Endothelial cell of umbilical vein (primary cell): ENCODE measurements at regions not wholly inside any gene's neighbourhood (a gene's known extent, or its start where the extent isn't known, plus 50 kb on each side); places are given as distances from the start of the nearest gene placed in this dataset.
A peak's percentile ranks its signal among the peaks of the same experiment; 100 is the strongest.

ENCODE experiments used
- BruUV-seq: library from RNA; stranded (reverse); fragments of 400-500 nt; replicated peaks from 2 replicates; lab custom pipeline; 2021; lab: Mats Ljungman, UMichigan
- CTCF ChIA-PET: fragments of 300-600, 350-600 bp; sonication (Branson Sonifier 250); formaldehyde crosslinking; loops from one replicate; lab custom pipeline; 2021; ENCODE audit warnings: antibody characterized with exemption, inconsistent platforms; lab: Charles Lee
- POLR2A ChIA-PET: fragments of 300-600, 350-600 bp; sonication (Branson Sonifier 250); formaldehyde crosslinking; loops from one replicate; lab custom pipeline; 2021; ENCODE audit warnings: antibody characterized with exemption, inconsistent platforms; lab: Charles Lee
- DNase-seq: peaks from one replicate; pipeline ENCODE4 v3.0.0-alpha.2; 2011; ENCODE audit warnings: low read depth, low spot score
- FAIRE-seq: peaks from 2 replicates; lab custom pipeline; 2011; peaks lifted over from hg19 to GRCh38; lab: Jason Lieb, UNC
- H2AFZ ChIP-seq: 2 replicates; pipeline ENCODE4 v1.6.0; 2012; ENCODE audit warnings: low read depth, low read length, control low read depth, inconsistent platforms
- H3K27ac ChIP-seq: 2 replicates; pipeline ENCODE4 v1.5.1; 2011; ENCODE audit warnings: low read depth, mild to moderate bottlenecking, control low read depth, low read length, moderate library complexity; ENCODE audit not compliant: insufficient read depth
- H3K27me3 ChIP-seq, 2 experiments: 2 replicates each; pipeline versions ENCODE4 v1.6.0 to v1.6.1; 2011; ENCODE audit warnings: low read length in 2 of 2, mixed read lengths in 1 of 2; ENCODE audit not compliant: control insufficient read depth in 2 of 2, insufficient read depth in 2 of 2
- H3K36me3 ChIP-seq, 2 experiments: 2 replicates in 1 of 2; 3 replicates in 1 of 2; pipeline ENCODE4 v1.5.1; 2011; ENCODE audit warnings: low read length in 2 of 2, mild to moderate bottlenecking in 1 of 2, moderate library complexity in 1 of 2; ENCODE audit not compliant: control insufficient read depth in 2 of 2, insufficient read depth in 2 of 2; ENCODE audit errors: extremely low read depth in 1 of 2
- H3K4me1 ChIP-seq: 3 replicates; pipeline ENCODE4 v1.5.1; 2011; ENCODE audit warnings: mild to moderate bottlenecking, low read length; ENCODE audit not compliant: control insufficient read depth, insufficient read depth; ENCODE audit errors: extremely low read depth
- H3K4me2 ChIP-seq: 2 replicates; pipeline ENCODE4 v1.6.1; 2011; ENCODE audit warnings: low read length, control low read depth, mixed read lengths; ENCODE audit not compliant: insufficient read depth
- H3K4me3 ChIP-seq, 3 experiments: fragments of 200-600 bp in 1 of 3; sonication (generic), shearing (Covaris generic) in 1 of 3; replicated peaks in 1 of 3; 2 replicates each; pipeline ENCODE4 v1.5.1; 2011 to 2016; ENCODE audit warnings: control low read depth in 3 of 3, low read length in 3 of 3, mild to moderate bottlenecking in 2 of 3, inconsistent platforms in 1 of 3, low read depth in 1 of 3, moderate library complexity in 1 of 3; ENCODE audit not compliant: insufficient read depth in 1 of 3
- H3K79me2 ChIP-seq: 2 replicates; pipeline ENCODE4 v1.6.0; 2012; ENCODE audit warnings: low read length, inconsistent platforms; ENCODE audit not compliant: control insufficient read depth, insufficient read depth
- H3K9ac ChIP-seq: replicated peaks from 2 replicates; pipeline ENCODE3; 2011; ENCODE audit warnings: low read length, control low read depth; ENCODE audit not compliant: insufficient read depth; ENCODE audit errors: extremely low read depth
- H3K9me1 ChIP-seq: replicated peaks from 3 replicates; pipeline ENCODE4 v1.6.0; 2011; ENCODE audit warnings: mild to moderate bottlenecking, low read length; ENCODE audit not compliant: control insufficient read depth, insufficient read depth; ENCODE audit errors: extremely low read depth
- H3K9me3 ChIP-seq: replicated peaks from 2 replicates; pipeline ENCODE4 v1.5.1; 2012; ENCODE audit warnings: low read length, inconsistent platforms; ENCODE audit not compliant: control insufficient read depth, insufficient read depth
- H4K20me1 ChIP-seq: replicated peaks from 2 replicates; pipeline ENCODE3; 2011; ENCODE audit warnings: mild to moderate bottlenecking, low read length; ENCODE audit not compliant: control insufficient read depth, insufficient read depth; ENCODE audit errors: extremely low read depth
- EZH2 ChIP-seq: IDR thresholded peaks from 2 replicates; pipeline ENCODE4 v1.6.1; 2012; ENCODE audit warnings: borderline replicate concordance, low read depth, mild to moderate bottlenecking, moderate library complexity, low read length, inconsistent platforms; ENCODE audit not compliant: severe bottlenecking
- FOS ChIP-seq: IDR thresholded peaks from 2 replicates; pipeline ENCODE4 v1.6.1; 2011; ENCODE audit warnings: mild to moderate bottlenecking, low read length, moderate library complexity, borderline replicate concordance; ENCODE audit not compliant: insufficient read depth
- GATA2 ChIP-seq: IDR thresholded peaks from 2 replicates; pipeline ENCODE4 v1.7.0; 2011; ENCODE audit warnings: low read depth, mild to moderate bottlenecking, moderate library complexity, mixed read lengths, low read length; ENCODE audit not compliant: insufficient read length, insufficient read depth
- JUN ChIP-seq: IDR thresholded peaks from 2 replicates; pipeline ENCODE4 v1.6.1; 2011; ENCODE audit warnings: borderline replicate concordance, low read depth; ENCODE audit not compliant: insufficient read length, insufficient read depth
- MYC ChIP-seq: IDR thresholded peaks from one replicate; pipeline ENCODE4 v1.6.1; 2011; ENCODE audit warnings: mild to moderate bottlenecking, low read depth, low read length
- POLR2A ChIP-seq: IDR thresholded peaks from 2 replicates; pipeline ENCODE4 v1.6.1; 2012; ENCODE audit warnings: low read depth, mild to moderate bottlenecking, control low read depth, low read length
- POLR2AphosphoS5 ChIP-seq: IDR thresholded peaks from 2 replicates; pipeline ENCODE4 v1.6.1; 2012; ENCODE audit warnings: low read depth, mild to moderate bottlenecking, control low read depth, low read length, moderate library complexity; ENCODE audit not compliant: insufficient read depth
- dilution Hi-C: fragments of 300-500 bp; cut with MboI; formaldehyde crosslinking; loops from one replicate; pipeline ENCODE4 v1.15.0; 2019; ENCODE audit warnings: low sequenced_read_pairs; ENCODE audit not compliant: extremely low pct_ligation_motif_present
- intact Hi-C: fragments of 100-400 bp; cut with micrococcal nuclease; formaldehyde crosslinking; loops from one replicate; pipeline ENCODE4 v1.10.0; 2022
- TF ChIP-seq, protein P1 (sequence below): IDR thresholded peaks from 2 replicates; pipeline ENCODE4 v1.6.1; 2011; ENCODE audit not compliant: insufficient read depth, insufficient read length
- TF ChIP-seq, protein P2 (sequence below), 2 donors: IDR thresholded peaks; 1 replicate in 1 of 2; 2 replicates in 1 of 2; pipeline ENCODE4 v1.5.1; 2011; ENCODE audit warnings: low read length in 2 of 2, mild to moderate bottlenecking in 2 of 2, moderate library complexity in 2 of 2, control low read depth in 1 of 2, inconsistent platforms in 1 of 2, low read depth in 1 of 2; ENCODE audit not compliant: insufficient read depth in 1 of 2; ENCODE audit errors: extremely low read depth in 1 of 2

GRCh38 chr4:55768291-55768690 is 51.3 kb upstream of the EXOC1L start:
- Histone ChIP-seq H3K27ac (no peak overlapping the region), H2AFZ (no peak overlapping the region), H4K20me1 (no peaks in the 10 kb centered on the region), H3K9me3 (no peaks in the 10 kb centered on the region), H3K9ac (no peak overlapping the region), H3K79me2 (no peaks in the 10 kb centered on the region), H3K9me1 (no peaks in the 10 kb centered on the region), H3K4me3 (no peak overlapping the region), H3K4me2 (peak overlapping the region; percentile 20), H3K27me3 (peaks cover 0 to 2% of the 10 kb centered on the region in 2 experiments), H3K4me1 (peaks cover 9% of the 10 kb centered on the region), H3K36me3 (no peaks in the 10 kb centered on the region)
- TF ChIP-seq EZH2 (no peak), JUN (peak; percentile 76), MYC (no peak), POLR2A (no peak), GATA2 (no peak), FOS (peak; percentile 79), POLR2AphosphoS5 (no peak)
- TF ChIP-seq, protein P1, sequence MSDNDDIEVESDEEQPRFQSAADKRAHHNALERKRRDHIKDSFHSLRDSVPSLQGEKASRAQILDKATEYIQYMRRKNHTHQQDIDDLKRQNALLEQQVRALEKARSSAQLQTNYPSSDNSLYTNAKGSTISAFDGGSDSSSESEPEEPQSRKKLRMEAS: no peak
- TF ChIP-seq, protein P2, sequence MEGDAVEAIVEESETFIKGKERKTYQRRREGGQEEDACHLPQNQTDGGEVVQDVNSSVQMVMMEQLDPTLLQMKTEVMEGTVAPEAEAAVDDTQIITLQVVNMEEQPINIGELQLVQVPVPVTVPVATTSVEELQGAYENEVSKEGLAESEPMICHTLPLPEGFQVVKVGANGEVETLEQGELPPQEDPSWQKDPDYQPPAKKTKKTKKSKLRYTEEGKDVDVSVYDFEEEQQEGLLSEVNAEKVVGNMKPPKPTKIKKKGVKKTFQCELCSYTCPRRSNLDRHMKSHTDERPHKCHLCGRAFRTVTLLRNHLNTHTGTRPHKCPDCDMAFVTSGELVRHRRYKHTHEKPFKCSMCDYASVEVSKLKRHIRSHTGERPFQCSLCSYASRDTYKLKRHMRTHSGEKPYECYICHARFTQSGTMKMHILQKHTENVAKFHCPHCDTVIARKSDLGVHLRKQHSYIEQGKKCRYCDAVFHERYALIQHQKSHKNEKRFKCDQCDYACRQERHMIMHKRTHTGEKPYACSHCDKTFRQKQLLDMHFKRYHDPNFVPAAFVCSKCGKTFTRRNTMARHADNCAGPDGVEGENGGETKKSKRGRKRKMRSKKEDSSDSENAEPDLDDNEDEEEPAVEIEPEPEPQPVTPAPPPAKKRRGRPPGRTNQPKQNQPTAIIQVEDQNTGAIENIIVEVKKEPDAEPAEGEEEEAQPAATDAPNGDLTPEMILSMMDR (IDR thresholded peaks at IDR 0.05; ENCODE audit: extremely low read depth in 1 of 2, insufficient read depth in 1 of 2, low read depth in 1 of 2, low read length in 2 of 2): no peak
- intact Hi-C loops (loop anchor here (5.0 kb wide), 1 partner anchor 99 kb away; no protein-coding TSS in a partner anchor), dilution Hi-C loops (no loop called here)
- FAIRE-seq (peak; percentile 84), DNase-seq (peak; percentile 57)
- BruUV-seq: no TSS peak
- POLR2A ChIA-PET: no interaction called here
- CTCF ChIA-PET: interaction anchor here (0.8 kb wide), 1 partner anchor 11 kb away, joined by 3 read pairs; no protein-coding TSS in a partner anchor
